ENCODE measurements at regions not wholly inside any gene's neighbourhood (a gene's known extent, or its start where the extent isn't known, plus 50 kb on each side); places are given as distances from the start of the nearest gene placed in this dataset.

DNA sequence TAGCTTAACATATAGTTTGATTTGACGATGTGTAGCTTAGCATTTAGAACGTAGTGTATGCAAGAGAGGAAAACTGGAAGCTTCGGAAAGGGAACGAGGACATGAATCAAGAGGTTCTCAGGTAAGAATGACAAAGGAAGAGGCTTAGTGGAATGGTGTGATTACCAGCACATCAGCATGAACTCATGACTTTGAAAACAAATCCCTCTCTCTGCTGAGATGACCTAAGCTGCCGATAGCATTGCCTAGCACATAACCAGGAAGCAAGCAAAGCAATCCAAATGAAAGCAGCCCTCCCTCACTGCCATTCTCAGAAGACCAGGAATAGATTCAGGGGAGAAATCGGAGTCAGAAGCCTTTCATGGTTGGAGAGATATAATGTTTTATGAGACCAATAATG is 51.3 kb upstream of the CCL1 start:
- DNase-seq: no peak

GRCh38 chr17:34413443-34414119 is 50.5 kb upstream of the CCL1 start:
- no peak for DNase-seq

DNA sequence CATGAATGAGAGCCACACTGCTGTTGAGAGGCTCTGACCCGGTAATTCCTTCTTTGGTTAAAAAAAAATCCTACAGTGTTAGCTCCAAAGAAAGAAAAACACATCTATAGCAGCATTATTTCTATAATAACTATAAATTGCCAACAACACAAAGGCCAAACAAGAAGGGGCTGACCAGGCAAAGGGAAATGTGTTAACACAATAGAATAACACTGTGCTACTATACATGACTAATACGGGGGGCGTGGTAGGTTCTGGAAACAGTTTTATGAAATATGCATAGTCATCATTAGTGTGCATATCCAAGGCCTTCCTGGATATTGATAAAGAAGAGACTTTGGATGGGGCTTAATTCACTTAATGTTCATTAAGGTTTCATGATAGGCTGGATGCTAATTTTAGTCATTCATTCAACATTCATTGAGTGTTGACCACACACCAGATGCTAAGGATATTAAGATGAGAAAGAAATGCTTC is 50.0 kb upstream of the CCL1 start:
- DNase-seq: no peak

All from NCI-H524 treated with DMSO at 0.1 percent for 48 hours (cell line).